Nephron (organoid): ENCODE measurements at regions not wholly inside any gene's neighbourhood (a gene's known extent, or its start where the extent isn't known, plus 50 kb on each side); places are given as distances from the start of the nearest gene placed in this dataset.
"Not testable (repeated sequence)": the region's sequence is repeated elsewhere in the genome, so short reads cannot be mapped to it uniquely, and the experiment has no call there.

ENCODE experiments used
- H3K27ac Mint-ChIP-seq, 3 experiments: 2 replicates each; pipeline ENCODE4 v1.8.0; 2020; ENCODE audit warnings: mixed read lengths in 3 of 3, mild to moderate bottlenecking in 2 of 3, moderate library complexity in 1 of 3
- H3K27me3 Mint-ChIP-seq: 2 replicates; pipeline ENCODE4 v1.8.0; 2021; ENCODE audit warnings: low read depth, mild to moderate bottlenecking, moderate library complexity, mixed read lengths
- H3K36me3 Mint-ChIP-seq: 2 replicates; pipeline ENCODE4 v1.8.0; 2020; ENCODE audit warnings: low read depth, mixed read lengths
- H3K4me1 Mint-ChIP-seq: 2 replicates; pipeline ENCODE4 v1.8.0; 2020; ENCODE audit warnings: mixed read lengths
- H3K4me3 Mint-ChIP-seq, 3 experiments: 2 replicates each; pipeline ENCODE4 v1.8.0; 2020; ENCODE audit warnings: mild to moderate bottlenecking in 3 of 3, mixed read lengths in 3 of 3, moderate library complexity in 2 of 3
- H3K9me3 Mint-ChIP-seq: 2 replicates; pipeline ENCODE4 v1.8.0; 2020; ENCODE audit warnings: mixed read lengths
- CTCF ChIP-seq, 3 experiments: fragments of 200-600 bp; sonication (generic); IDR thresholded peaks; one replicate each; pipeline ENCODE4 v1.5.0; 2021; ENCODE audit warnings: antibody characterized with exemption in 3 of 3; ENCODE audit not compliant: unreplicated experiment in 3 of 3

- H3K4me3 Mint-ChIP-seq, result no peak overlapping the region
- H3K27ac Mint-ChIP-seq, result no peak overlapping the region
- H3K4me1 Mint-ChIP-seq, result no peaks in the 10 kb centered on the region
- no peaks in the 10 kb centered on the region for H3K9me3 Mint-ChIP-seq
- TF ChIP-seq CTCF (IDR thresholded peaks at IDR 0.05; ENCODE audit: unreplicated experiment in 3 of 3), result no peak
- H3K36me3 Mint-ChIP-seq, result no peaks in the 10 kb centered on the region
- peaks cover 3% of the 10 kb centered on the region for H3K27me3 Mint-ChIP-seq
Observed at GRCh38 chr14:38363217-38363616, 107.3 kb upstream of the CLEC14A start.

- H3K4me3 Mint-ChIP-seq, result no peak overlapping the region
- H3K27me3 Mint-ChIP-seq, result no peaks in the 10 kb centered on the region
- H3K36me3 Mint-ChIP-seq, result no peaks in the 10 kb centered on the region
- TF ChIP-seq CTCF (IDR thresholded peaks at IDR 0.05; ENCODE audit: unreplicated experiment in 3 of 3), result no peak
- H3K4me1 Mint-ChIP-seq, result no peaks in the 10 kb centered on the region
- H3K9me3 Mint-ChIP-seq, result peaks cover 3% of the 10 kb centered on the region
- no peak overlapping the region for H3K27ac Mint-ChIP-seq
Observed at GRCh38 chr14:38357557-38357956, 101.7 kb upstream of the CLEC14A start.

GRCh38 chr14:38355473-38355872, 99.6 kb upstream of the CLEC14A start:
- not testable (repeated sequence) for H3K27me3 Mint-ChIP-seq, H3K4me1 Mint-ChIP-seq, H3K4me3 Mint-ChIP-seq, H3K9me3 Mint-ChIP-seq, H3K36me3 Mint-ChIP-seq, H3K27ac Mint-ChIP-seq

- Mint-ChIP-seq H3K9me3 (no peaks in the 10 kb centered on the region), H3K27me3 (no peaks in the 10 kb centered on the region), H3K4me1 (no peaks in the 10 kb centered on the region), H3K36me3 (no peaks in the 10 kb centered on the region), H3K27ac (no peak overlapping the region), H3K4me3 (no peak overlapping the region)
- no peak for TF ChIP-seq CTCF (IDR thresholded peaks at IDR 0.05; ENCODE audit: unreplicated experiment in 3 of 3)
Observed at GRCh38 chr14:38350102-38350501, 94.2 kb upstream of the CLEC14A start.

GRCh38 chr14:38342803-38343202, 86.9 kb upstream of the CLEC14A start:
- TF ChIP-seq CTCF (IDR thresholded peaks at IDR 0.05; ENCODE audit: unreplicated experiment in 3 of 3), result no peak
- no peaks in the 10 kb centered on the region for H3K4me1 Mint-ChIP-seq
- no peaks in the 10 kb centered on the region for H3K9me3 Mint-ChIP-seq
- H3K36me3 Mint-ChIP-seq, result no peaks in the 10 kb centered on the region
- no peak overlapping the region for H3K27ac Mint-ChIP-seq
- H3K27me3 Mint-ChIP-seq, result no peaks in the 10 kb centered on the region
- H3K4me3 Mint-ChIP-seq, result no peak overlapping the region

- no peak overlapping the region for H3K4me3 Mint-ChIP-seq
- no peaks in the 10 kb centered on the region for H3K36me3 Mint-ChIP-seq
- no peak for TF ChIP-seq CTCF (IDR thresholded peaks at IDR 0.05; ENCODE audit: unreplicated experiment in 3 of 3)
- H3K4me1 Mint-ChIP-seq, result no peaks in the 10 kb centered on the region
- no peaks in the 10 kb centered on the region for H3K27me3 Mint-ChIP-seq
- no peaks in the 10 kb centered on the region for H3K9me3 Mint-ChIP-seq
- H3K27ac Mint-ChIP-seq, result no peak overlapping the region
Observed at GRCh38 chr14:38339696-38340095, 83.8 kb upstream of the CLEC14A start.

GRCh38 chr14:38336298-38336697, 80.4 kb upstream of the CLEC14A start:
- Mint-ChIP-seq H3K27ac (no peak overlapping the region), H3K9me3 (no peaks in the 10 kb centered on the region), H3K4me3 (no peak overlapping the region), H3K4me1 (no peaks in the 10 kb centered on the region), H3K36me3 (no peaks in the 10 kb centered on the region), H3K27me3 (no peaks in the 10 kb centered on the region)
- no peak for TF ChIP-seq CTCF (IDR thresholded peaks at IDR 0.05; ENCODE audit: unreplicated experiment in 3 of 3)
